NCI-H748 (cell line): ENCODE measurements at regions not wholly inside any gene's neighbourhood (a gene's known extent, or its start where the extent isn't known, plus 50 kb on each side); places are given as distances from the start of the nearest gene placed in this dataset.
"Not testable (repeated sequence)": the region's sequence is repeated elsewhere in the genome, so short reads cannot be mapped to it uniquely, and the experiment has no call there.

Source experiments
- DNase-seq: peaks from one replicate; lab custom pipeline; 2025; ENCODE audit not compliant: unreplicated experiment; lab: John Stamatoyannopoulos, UW

- no peak for DNase-seq
These were observed 212.9 kb upstream of the SMIM31 start for GRCh38 chr4:164540987-164541386.

GRCh38 chr4:164542431-164542830 lies 211.5 kb upstream of the SMIM31 start:
- DNase-seq = no peak

GRCh38 chr4:164550989-164551712 lies 202.8 kb upstream of the SMIM31 start:
- DNase-seq = no peak

- no peak for DNase-seq
These were observed 202.3 kb upstream of the SMIM31 start for GRCh38 chr4:164551713-164552040.

GRCh38 chr4:164571593-164572390 lies 182.1 kb upstream of the SMIM31 start:
- DNase-seq = no peak

GRCh38 chr4:164572877-164573279 lies 181.1 kb upstream of the SMIM31 start:
- DNase-seq = no peak

- DNase-seq = no peak
These were observed 178.1 kb upstream of the SMIM31 start for GRCh38 chr4:164575861-164576260.

GRCh38 chr4:164579270-164579942 lies 174.5 kb upstream of the SMIM31 start:
- no peak for DNase-seq

- DNase-seq = no peak
These were observed 162.3 kb upstream of the SMIM31 start for GRCh38 chr4:164591666-164592065.

GRCh38 chr4:164595751-164596150 lies 158.2 kb upstream of the SMIM31 start:
- no peak for DNase-seq

- DNase-seq = no peak
These were observed 157.5 kb upstream of the SMIM31 start for GRCh38 chr4:164596318-164596878.

- peak; percentile 5 for DNase-seq
These were observed 157.0 kb upstream of the SMIM31 start for GRCh38 chr4:164596927-164597326.

- no peak for DNase-seq
These were observed 152.3 kb upstream of the SMIM31 start for GRCh38 chr4:164601653-164602052.

- not testable (repeated sequence) for DNase-seq
These were observed 148.1 kb upstream of the SMIM31 start for GRCh38 chr4:164605791-164606190.

GRCh38 chr4:164606478-164606877 lies 147.5 kb upstream of the SMIM31 start:
- no peak for DNase-seq

- DNase-seq = no peak
These were observed 140.7 kb upstream of the SMIM31 start for GRCh38 chr4:164613256-164613655.

- no peak for DNase-seq
These were observed 140.1 kb upstream of the SMIM31 start for GRCh38 chr4:164613792-164614191.

GRCh38 chr4:164614329-164614728 lies 139.6 kb upstream of the SMIM31 start:
- DNase-seq = no peak

GRCh38 chr4:164614999-164615398 lies 138.9 kb upstream of the SMIM31 start:
- DNase-seq = no peak

GRCh38 chr4:164615964-164616363 lies 138.0 kb upstream of the SMIM31 start:
- no peak for DNase-seq

GRCh38 chr4:164616961-164617360 lies 137.0 kb upstream of the SMIM31 start:
- DNase-seq = no peak

- no peak for DNase-seq
These were observed 136.5 kb upstream of the SMIM31 start for GRCh38 chr4:164617426-164617825.
